Stimulated activated CD4-positive, alpha-beta T cell treated with anti-CD3 and anti-CD28 coated beads, Interleukin-1b, Interleukin-23, amount 100 ng/mL, for 24 hours (primary cell): ENCODE measurements at regions not wholly inside any gene's neighbourhood (a gene's known extent, or its start where the extent isn't known, plus 50 kb on each side); places are given as distances from the start of the nearest gene placed in this dataset.
A peak's percentile ranks its signal among the peaks of the same experiment; 100 is the strongest.
"Not testable (repeated sequence)": the region's sequence is repeated elsewhere in the genome, so short reads cannot be mapped to it uniquely, and the experiment has no call there.

Source experiments
- DNase-seq, 4 experiments: peaks; one replicate each; pipeline ENCODE4 v3.0.0-alpha.2; 2020; ENCODE audit warnings: low read depth in 4 of 4, low spot score in 1 of 4

DNA sequence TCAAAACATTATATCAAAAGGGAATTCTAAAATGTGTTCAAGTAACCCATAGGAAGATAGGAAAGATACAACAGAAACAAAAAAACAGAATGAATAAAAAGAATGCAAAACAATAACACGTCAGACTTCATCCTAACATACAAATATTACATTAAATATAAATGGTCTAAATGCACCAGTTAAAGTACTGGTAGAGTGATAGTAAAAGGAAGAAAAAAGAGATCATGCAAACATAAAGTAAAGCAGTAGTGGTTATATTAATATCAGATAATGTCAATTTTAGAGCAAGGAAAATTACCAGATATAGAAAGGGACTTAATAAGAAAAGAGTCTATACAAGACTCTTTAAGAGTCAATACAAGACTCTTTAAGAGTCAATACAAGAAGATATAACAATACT lies 755.7 kb downstream of the MCTP2 start:
- DNase-seq: no peak

DNA sequence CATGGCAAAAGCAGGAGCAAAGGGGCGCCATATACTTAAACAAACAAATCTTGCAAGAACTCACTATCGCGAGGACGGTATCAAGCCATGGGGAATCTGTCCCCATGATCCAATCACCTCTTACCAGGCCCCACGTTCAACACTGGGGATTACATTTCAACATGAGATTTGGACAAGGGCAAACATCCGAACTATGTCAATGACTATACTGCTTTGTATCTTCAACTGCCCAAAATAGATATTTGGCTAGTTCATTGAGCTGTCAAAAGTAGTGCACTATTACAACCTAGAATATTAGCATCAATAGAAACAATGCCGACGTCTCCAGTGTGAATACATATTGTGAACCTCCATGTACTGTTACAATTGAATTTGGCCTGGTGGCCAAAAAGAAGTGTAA lies 760.4 kb downstream of the MCTP2 start:
- no peak for DNase-seq

DNA sequence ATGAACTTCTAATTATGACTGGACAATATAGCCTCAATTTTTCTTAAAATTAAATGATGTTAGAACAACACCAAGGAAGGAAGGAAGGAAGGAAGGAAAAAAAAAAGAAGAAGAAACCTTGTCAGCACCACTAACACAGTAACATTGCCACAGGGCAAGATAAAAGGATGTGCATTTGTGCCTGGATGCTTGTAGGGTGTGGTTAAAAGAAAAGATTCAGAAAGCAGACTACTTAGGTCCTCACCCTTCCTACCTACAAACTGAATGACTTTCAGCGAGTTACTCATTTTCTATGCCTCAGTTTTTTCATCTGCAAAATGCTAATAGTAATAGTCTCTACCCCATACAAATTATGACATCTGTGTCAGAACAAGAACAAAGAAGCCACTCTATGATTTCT lies 778.3 kb downstream of the MCTP2 start:
- DNase-seq: no peak

DNA sequence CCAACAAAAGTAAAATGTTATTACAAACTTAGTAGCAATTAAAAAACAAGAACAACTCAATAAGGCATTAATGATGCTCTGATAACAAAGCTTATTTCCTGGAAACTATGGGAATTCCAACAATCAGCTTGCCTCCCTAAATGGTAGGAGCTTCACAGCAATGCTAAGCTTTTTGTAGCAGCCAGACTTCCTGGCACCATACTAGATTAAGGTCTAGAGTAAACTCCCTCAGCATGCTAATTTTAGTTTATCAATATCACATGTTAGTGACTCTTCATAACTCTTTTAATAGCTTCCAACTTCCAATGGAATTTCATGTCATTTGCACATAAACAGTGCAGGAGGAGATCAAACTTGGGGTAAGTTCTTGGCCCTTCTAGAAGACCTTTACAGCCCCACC lies 782.0 kb downstream of the MCTP2 start:
- DNase-seq: no peak

DNA sequence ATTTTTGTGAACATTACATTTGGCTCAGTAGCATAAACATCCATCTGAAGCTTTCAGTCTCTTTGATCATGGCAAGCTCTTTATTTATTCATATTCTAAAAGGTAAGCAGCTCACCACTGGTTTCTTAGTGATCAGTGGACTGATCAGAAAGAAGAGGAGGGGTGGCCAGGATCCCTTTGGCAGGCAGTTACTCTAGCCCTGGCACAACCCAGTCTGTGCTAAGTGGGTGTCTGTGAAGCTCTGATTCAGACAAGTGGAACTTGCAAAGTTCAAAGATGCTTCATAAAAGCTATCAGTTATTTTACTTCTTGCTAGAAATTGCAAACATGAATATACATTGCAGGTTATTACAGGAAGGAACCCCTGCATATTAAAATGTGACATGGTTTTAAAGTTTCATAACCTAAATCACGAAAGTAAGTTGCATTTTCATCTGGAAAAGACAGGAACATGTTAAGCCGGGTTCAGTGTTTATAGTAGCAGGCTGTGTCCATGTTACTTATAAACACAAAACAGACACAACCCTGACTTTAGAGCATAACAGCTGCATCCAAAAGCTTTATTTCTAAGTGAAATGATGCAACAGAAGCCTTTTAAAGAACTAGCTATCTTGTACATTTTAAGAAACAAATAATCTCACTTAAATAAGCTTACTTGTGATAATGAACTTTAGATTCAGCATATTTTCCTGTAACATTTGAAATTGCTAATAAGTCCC lies 785.3 kb downstream of the MCTP2 start:
- DNase-seq: no peak

DNA sequence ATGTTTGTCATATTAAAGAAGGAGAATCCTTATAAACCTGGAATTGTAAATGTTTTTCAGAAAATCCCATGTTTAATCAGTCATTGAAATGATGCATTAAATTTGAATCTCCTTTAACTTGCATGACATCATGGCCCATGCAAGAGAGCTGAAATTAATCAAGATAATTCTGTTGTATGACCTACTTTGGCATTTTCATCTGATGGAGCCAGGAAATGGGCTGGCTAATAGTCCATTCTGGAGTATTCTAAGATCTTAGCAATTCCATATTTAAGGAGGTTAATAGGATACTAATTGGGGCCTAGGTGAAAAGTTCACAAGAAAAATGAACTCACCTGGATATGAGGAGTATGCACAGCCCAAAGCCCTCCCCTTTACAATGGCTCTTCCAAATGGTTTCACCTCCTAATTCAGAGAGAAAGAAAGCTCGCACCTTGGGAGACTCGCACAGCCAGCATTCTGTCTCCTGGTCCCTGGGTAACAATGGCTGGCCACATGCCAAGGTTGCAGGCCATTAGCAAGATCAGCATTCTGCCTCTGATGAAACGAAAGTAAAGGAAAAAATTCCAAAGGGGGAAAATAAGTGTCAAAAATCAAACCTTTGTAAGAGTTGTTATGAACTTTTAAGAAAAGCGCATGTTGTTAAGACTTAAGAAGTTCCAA lies 786.4 kb downstream of the MCTP2 start:
- DNase-seq: no peak

DNA sequence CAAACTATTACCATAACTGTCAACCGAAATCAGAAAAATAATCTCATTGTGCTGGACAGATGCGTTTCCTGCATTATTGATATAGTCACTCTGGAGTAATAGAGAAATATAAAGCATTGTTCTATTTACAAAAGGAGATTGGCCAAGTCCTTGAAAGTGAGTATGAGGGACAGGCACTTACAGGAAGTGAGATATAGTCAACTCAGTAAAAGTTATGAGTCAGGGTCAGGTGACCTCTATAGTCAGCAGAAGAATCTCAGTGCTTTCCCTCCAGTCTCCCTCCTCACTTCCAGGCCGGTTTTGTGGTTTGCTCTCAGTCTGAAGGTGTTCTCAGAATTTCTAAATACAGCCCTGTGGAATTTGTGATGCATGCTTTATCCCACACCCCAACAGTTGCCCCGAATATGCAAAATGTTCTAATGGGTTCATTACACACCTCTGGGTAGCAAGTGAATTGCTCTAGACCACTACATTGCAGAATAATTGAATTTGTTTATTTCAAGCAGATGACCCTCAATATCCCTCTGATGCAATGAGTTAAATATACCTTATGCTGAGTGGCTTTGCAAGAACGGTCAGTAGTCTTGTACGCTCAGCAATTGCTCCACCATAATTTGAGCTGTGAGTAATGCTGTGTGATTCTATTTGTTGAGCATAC lies 787.7 kb downstream of the MCTP2 start:
- DNase-seq: no peak

DNA sequence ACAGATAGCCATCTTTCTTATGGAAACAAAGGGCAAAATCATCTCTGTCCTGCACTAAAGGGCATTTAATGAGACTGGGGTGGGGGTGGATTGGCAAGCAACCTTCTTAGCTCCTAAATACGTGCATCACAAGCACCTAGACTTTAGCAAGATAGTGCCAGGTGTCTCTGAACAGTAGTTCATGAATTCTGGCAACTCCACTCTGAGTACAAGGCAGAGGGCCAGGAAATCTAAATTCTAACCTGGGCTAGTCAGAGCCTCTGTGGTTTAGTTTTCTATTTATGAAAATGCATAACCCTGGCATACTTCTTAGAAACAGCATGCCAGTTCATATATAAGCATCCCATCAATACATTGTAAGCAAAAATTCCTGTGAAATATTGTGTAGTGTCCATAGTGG lies 788.5 kb downstream of the MCTP2 start:
- no peak for DNase-seq

DNA sequence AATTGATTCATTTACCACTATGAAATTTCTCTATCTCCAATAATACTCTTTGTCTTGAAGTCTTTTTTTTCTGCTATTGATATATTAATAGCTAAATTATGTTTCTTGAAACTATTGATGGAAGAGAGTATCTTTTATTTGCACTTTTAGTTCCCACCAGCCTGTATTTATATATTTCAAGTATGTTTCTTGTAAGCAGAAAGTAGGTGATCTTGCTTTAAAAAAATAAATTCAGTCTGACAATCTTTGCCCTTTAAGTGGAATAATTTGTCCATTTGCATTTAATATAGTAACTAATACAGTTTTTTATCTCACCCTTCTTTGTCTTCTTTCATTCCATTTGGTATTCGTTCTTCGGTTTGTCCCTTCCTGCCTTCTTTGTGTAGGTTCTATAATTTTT lies 790.5 kb downstream of the MCTP2 start:
- no peak for DNase-seq

DNA sequence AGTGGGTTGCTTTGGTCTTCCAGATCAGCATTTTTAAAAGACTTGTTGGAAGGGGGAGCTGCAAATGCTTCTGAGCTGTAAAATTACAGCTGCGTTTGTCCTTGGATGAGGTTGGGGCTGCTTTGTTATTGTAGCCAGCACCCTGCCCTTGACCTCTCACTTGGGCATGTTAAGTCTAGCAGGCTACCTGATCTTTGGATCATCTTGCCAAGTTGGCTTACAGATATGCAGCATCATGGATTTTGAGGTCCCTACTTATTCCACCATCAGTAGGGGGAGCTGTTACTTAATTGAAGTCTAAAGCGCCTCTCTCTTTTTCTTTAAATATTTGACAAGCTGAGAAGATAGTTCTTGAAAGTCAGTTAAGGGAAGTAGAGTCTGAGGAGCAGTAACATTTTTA lies 793.0 kb downstream of the MCTP2 start:
- no peak for DNase-seq

DNA sequence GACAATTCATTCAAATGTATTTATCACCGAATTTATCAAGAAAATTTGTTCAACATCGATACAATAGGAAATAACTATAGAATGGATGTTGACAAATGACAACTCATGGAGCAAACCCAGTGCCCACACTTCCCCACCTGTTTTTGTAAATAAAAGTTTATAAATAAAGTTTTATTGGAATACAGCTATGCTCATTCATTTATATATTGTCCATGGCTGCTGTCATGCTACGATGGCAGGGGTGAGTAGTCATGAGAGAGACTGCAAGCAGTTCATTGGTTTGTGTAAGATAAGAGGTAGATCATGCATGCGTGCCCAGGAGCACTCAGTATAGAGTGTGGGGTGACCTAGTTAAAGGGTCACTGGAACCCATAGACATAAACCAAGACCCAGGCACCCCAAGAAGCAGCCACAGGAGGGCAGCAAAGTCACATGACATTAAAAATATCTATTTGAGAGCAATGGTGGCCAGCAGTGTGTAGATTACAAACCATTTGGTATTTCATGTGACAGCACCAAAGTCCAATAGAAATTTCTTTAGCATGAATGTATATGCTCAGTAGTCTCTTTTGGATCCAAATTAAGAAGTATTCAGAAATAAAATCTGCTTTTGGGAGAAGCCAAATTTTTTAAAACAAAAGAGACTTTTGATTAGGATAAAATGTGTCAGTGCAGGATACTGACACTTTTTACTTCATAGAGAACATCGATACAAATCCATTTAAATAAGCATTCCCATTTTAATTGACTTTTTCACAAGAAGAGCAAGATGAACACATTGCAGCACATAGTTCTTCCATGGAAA lies 794.8 kb downstream of the MCTP2 start:
- peak in 1 of 4 experiments; percentile 2 for DNase-seq

DNA sequence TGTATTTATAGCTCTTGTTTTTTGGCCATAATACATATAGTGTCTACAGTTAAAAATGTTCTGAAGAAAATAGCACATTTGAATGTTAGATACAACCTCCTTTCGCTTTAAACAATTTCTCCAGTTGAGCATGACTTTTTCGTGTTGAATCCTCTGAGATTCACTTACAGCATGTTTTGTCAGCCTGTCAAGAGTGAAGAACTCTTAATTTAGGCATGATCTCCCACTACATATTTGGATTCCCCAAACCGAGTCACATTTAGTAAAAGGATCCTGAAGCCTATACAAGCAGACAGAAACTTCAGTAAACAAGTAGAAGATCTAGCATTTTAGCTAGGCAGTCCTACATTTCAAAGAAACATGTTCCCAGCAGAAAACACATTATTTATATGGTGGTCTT lies 796.6 kb downstream of the MCTP2 start:
- DNase-seq: no peak

DNA sequence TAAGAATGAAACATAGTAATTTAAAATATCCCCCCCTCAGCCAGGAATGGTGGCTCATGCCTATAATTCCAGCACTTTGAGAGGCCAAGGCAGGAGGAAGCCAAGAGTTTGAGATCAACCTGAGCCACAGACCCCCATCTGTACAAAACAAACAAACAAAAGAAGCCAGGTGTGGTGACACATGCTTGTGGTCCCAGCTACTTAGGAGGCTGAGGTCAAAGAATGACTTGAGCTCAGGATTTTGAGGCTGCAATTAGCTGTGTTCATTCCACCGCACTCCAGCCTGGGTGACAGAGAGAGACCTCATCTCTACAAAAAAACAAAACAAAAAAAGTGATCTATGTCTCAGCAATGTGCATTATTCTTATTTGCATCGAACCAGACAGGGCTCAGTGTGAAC lies 800.8 kb downstream of the MCTP2 start:
- DNase-seq: no peak

DNA sequence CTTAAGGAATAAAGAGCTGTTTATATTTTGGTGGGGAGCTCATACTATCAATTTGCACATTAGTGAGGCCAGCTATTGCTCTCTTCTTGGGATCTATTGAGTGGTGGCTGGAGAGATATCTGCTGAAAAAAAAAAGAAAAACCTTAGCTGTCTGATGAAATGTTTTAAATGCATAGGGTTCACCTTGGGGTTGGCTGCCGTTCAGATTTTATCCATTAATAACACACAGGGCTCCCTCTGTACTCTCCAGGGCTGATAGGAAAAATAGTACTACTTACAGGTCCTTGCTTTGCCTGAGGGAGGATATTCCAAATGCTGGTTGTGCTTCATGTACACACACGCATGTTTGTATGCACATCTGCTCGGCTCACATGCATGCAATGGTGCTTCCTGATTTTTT lies 803.7 kb downstream of the MCTP2 start:
- DNase-seq: no peak

DNA sequence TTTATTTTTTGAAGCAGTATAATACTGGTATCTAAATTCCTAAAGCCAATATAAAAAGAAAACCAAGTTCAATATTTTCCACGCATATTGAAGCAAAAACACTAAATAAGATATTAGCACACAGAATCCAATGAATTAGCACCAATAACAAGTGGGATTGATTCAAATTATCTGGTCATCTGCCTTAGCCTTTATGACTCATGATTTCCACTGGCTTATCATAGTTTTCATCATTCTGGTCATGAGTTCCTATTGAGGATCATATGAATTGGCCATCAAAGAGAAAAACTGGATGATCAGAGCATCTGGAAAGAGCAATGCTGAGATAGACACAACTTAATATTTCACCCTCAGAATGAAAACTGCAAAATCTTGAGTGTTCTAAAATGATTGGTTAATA lies 809.9 kb downstream of the MCTP2 start:
- DNase-seq: no peak

DNA sequence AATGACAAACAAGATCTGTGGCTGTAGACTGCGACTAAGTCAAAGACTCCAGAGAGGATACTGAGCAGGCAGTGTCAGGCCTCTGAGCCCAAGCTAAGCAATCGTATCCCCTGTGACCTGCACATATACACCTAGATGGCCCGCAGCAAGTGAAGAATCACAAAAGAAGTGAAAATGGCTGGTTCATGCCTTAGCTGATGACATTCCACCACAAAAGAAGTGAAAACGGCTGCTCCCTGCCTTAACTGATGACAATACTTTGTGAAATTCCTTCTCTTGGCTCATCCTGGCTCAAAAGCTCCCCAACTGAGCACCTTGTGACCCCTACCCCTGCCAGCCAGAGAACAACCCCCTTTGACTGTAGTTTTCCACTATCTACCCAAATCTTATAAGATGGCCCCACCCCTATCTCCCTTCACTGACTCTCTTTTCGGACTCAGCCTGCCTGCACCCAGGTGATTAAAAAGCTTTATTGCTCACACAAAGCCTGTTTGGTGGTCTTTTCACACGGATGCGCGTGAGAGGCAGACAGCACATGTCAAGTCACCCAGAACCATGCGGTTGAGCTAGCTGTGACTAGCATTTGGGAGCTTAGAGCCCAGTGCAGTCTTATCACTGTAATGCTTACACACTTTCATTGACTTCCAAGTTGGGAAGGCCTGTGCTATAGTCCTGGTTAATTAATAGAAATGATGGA lies 812.0 kb downstream of the MCTP2 start:
- not testable (repeated sequence) for DNase-seq

DNA sequence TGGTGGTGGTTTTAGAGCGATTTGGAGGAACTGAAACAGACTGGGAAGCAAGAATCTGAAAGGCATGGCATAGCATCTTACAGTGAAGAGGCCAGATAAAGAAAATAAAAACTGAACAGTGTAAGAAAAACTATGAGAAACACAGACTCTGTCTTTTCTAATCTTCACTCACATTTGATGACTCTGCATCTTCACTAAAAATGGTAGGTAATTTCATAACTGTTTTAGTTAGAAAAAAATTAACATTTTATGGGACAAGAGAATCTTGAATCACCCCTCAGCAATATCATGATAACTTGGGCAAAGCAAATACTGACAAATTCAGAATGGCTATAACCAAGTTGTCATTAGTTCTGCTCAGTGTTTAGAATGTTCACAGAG lies 812.6 kb downstream of the MCTP2 start:
- no peak for DNase-seq

DNA sequence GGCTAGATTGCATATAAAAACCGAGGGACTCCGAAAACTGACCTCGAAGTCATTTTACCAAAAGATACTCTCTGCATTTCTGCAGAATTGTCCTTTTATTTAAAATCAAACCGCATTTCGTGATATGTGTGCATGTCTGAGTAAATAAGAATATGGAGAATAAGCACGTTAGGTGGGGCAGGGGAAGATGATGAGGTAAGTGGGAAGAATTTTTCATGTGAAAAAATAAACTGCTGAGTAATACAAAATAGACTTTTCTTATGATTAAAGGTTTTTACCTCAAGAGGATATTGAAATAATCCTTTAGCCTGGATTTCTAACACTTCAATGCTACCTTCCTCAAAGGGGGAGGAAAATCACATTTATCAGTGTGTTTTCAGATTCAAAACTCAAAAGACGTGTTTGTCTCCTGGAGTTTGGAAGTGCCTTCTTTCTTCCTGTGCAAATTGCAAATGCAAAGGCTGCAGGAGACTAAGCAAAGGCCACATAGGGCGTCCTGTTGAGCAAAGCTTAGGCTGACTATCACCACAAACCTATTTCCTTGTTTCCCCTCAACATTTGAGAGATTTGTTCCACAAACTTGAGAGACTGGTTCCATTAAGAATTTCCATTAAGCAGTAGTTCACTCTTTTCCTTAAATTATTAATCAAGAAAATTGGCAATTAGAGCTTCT lies 813.5 kb downstream of the MCTP2 start:
- DNase-seq: no peak

DNA sequence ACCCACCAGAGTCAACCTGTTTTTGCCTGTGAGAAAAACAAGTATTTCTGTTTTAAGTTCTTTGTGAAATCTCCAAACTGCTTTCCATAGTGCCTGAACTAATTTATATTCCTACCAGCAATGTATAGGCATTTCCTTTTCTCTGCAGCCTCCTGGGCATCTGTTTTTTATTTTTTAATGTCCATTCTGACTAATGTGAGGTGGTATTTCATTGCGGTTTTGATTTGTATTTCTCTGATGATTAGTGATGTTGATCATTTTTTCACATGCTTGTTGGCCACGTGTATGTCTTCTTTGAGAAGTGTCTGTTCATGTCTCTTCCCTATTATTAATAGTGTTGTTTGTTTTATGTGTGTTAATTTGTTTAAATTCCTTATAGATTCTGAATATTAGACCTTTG lies 820.5 kb downstream of the MCTP2 start:
- DNase-seq: no peak

DNA sequence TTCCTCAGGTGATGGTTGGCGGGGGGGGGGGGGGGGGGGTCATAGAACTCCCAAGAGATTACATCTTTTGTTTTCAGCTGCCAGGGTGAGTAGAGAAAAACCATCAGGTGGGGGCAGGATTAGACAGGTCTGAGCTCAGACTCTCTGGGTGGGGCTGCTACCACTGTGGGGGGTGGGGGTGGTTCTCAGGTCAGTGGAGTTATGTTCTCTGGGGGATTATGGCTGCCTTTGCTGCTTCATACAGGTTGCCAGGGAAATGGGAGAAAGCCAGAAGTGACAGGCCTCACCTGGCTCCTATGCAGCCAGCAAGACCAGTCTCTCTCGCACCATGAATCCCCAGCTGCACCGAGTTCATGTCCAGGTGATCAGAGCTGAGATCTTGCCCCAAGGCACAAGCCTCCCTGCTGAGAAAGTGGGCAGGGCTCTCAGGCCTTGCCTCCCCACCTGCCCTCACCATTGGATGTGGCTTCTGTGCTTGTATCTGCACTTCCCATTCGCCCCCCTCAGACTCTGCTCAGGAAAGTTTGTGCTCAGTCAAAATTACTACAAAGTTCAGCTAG lies 828.1 kb downstream of the MCTP2 start:
- DNase-seq: no peak
